ENCODE measurements at regions not wholly inside any gene's neighbourhood (a gene's known extent, or its start where the extent isn't known, plus 50 kb on each side); places are given as distances from the start of the nearest gene placed in this dataset.

GRCh38 chr2:18379870-18380269 lies 180.6 kb downstream of the RDH14 start:
- no peak for DNase-seq (ENCODE audit: low spot score)

DNA sequence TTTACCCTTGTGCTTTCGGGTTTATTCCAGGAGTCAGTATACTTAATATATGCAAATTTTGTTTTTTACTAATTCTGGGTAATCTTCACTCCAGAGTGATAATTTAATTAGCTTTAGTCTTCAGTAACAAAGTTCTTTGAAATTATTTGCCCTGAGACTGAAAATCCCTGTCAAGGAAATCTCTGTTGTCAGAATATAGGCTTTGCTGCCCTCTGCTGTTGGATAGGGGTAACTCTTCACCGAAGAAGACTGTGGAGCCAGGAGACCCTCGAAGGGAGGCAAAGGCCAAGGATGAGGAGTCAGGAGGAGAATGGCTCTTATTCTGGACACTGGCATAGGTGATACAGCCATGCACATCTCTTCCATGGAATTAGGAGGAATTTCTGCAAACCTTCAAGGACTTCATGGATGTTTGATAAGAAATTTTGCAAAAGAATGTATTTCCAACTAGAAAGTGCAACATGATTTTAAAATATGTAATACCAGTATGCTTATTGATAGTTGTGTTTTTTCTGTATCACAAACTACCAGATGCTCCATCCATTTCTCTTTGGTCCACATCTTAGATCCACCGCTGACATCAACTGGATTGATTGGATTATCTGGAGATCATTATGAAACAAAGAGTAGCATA lies 182.3 kb downstream of the RDH14 start:
- peak; percentile 21 for DNase-seq (ENCODE audit: low spot score)

- no peak for DNase-seq (ENCODE audit: low spot score)
Measured at GRCh38 chr2:18376936-18377335, 183.5 kb downstream of the RDH14 start.

DNA sequence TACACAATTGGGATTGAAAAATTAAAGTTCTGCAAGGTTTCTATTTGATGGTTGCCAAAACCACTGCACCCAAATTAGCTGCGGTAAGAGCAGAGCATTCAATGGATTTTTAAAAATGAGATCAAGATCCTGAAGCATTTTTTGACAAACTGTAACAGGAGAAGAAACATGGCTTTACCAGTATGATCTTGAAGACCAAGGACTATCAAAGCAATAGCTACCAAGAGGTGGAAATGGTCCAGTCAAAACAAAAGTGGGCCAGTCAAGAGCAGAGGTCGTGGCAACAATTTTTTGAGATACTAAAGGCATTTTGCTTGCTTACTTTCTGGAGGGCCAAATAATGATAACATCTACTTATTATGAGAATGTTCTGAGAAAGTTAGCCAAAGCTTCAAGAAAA lies 186.8 kb downstream of the RDH14 start:
- DNase-seq (ENCODE audit: low spot score), result no peak

DNA sequence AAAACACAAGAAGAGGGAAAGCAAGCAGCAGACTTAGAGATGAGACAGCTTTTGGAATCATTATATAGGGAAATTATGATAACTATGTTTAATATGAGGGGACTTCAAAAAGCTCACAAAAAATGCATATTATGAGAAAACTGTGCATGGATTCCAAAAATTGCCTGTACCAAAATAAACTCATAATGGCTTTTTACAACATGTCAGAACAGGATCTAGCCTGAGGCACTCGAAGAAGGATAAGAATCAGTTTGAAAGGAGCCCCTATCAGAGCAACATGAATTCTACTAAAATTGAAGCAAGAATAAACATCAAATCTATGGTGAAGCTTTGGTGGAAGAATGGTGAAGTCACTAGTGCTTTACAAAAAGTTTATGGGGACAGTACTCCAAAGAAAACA lies 187.4 kb downstream of the RDH14 start:
- no peak for DNase-seq (ENCODE audit: low spot score)

GRCh38 chr2:18372641-18373040 lies 187.8 kb downstream of the RDH14 start:
- DNase-seq (ENCODE audit: low spot score), result no peak

DNA sequence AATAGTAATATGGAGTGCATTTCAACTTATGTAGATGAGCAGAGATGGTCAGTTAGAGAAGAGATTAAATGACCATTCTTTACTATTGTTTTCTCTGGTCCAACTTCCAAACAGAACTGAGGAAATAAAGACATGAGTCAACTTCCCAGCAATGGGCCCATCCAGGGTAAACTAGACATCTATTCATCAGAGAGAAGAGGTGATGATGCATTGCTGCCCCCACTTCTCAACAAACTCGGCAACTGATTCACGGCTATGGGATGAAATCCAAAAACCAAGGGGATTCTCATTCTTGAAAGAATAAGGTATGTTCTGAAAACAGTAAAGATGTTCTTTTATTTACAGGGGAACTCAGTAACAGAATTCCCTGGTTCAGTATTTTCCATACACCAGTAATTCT lies 190.7 kb downstream of the RDH14 start:
- DNase-seq (ENCODE audit: low spot score), result no peak

- DNase-seq (ENCODE audit: low spot score), result no peak
Measured at GRCh38 chr2:18368008-18368407, 192.4 kb downstream of the RDH14 start.

GRCh38 chr2:18365342-18365741 lies 195.1 kb downstream of the RDH14 start:
- DNase-seq (ENCODE audit: low spot score), result no peak

DNA sequence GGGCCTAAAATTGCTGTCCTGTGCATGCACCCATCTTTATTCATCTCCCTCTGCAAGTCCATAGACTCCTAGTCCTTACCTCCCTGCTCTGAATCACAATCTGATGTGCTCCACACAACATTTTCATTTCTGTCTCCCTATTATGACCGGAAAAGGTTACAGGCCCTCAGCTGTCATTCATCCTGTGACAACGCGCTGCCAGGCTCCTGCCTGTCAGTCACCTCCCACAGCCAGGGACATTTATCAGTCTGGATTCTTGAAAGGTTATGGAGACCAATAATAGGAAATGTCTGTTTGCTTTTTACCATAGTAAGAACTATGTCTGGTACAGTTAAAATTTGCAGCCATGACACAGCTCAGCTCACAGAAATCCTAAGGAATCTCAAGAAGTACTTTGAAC lies 197.1 kb downstream of the RDH14 start:
- no peak for DNase-seq (ENCODE audit: low spot score)

DNA sequence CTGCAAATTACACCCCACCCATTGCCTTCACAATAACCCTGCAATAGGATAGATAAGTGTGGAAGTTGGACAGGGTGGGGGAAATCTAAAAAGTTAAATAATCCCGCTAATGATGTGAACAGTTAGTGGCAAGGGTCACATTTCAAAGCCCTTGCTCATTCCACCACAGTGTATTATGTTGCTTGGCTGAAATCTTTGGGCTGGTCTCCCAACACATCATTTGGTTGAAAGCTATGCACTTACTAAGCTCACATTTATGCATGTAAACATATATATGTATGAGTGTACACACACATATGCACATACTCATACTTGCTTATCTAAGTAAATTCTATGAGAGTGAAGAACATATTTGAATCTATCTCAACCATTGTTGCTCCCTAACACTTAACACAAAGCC lies 197.8 kb downstream of the RDH14 start:
- no peak for DNase-seq (ENCODE audit: low spot score)

GRCh38 chr2:18357537-18357936 lies 202.9 kb downstream of the RDH14 start:
- DNase-seq (ENCODE audit: low spot score), result no peak

DNA sequence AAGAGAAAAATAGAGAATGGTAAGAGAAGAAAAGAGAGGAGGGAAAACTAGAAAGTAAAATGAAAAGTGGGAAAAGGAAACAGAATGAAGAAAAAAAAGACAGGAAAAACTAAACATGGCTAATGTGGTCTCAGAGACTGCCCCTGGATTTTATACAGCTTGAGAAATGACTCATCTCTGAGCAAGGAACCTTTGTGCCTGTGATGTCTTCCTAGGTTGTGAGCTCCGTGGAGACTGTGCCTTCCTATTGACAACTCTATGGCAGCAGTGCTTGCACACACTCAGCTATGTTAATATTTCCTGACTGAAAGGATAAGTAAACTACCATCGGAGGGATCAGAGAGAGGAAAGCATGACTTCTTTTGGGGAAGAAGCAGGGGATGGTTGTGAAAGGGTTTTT lies 203.8 kb downstream of the RDH14 start:
- no peak for DNase-seq (ENCODE audit: low spot score)

DNA sequence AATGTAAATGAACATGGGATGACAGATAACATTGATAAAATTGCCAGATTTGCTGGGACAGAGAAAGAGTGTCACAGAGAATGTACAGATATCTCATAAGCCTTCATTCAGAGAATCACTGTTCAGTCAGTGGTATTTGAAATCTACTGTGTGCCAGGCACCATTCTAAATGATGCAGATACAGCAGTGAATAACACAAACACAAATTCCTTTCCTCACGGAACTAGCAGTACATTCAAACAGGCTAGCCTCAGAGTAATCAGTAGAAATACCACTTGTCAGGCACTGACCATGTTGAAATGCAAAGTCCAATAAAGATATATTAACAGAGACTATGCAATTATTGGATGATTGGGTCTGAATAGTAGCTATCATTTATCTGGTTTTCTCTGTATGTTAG lies 211.0 kb downstream of the RDH14 start:
- DNase-seq (ENCODE audit: low spot score), result no peak

- DNase-seq (ENCODE audit: low spot score), result no peak
Measured at GRCh38 chr2:18346874-18347273, 213.6 kb downstream of the RDH14 start.

GRCh38 chr2:18346344-18346743 lies 214.1 kb downstream of the RDH14 start:
- DNase-seq (ENCODE audit: low spot score), result no peak

DNA sequence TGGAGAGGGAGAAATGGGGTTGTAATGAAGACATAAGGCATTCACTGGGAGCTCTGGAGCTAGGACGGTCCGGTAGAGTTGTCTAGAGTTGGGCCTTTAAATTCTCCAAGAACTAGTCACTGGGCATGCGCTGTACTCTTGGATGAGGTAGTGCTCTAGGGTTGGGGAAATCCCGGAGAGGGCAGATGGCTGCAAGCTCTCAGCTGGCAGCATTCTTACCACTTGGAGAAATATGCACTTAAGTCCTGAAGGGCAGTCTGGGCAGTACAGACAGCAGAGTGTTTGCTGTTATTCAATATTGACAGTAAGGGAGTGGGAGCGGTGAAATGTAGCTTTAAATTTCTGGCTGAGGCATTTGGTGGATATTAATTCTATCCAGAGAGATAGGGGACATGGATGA lies 214.6 kb downstream of the RDH14 start:
- no peak for DNase-seq (ENCODE audit: low spot score)

GRCh38 chr2:18342901-18343300 lies 217.6 kb downstream of the RDH14 start:
- DNase-seq (ENCODE audit: low spot score), result no peak

GRCh38 chr2:18339326-18339725 lies 221.1 kb downstream of the RDH14 start:
- DNase-seq (ENCODE audit: low spot score), result no peak

DNA sequence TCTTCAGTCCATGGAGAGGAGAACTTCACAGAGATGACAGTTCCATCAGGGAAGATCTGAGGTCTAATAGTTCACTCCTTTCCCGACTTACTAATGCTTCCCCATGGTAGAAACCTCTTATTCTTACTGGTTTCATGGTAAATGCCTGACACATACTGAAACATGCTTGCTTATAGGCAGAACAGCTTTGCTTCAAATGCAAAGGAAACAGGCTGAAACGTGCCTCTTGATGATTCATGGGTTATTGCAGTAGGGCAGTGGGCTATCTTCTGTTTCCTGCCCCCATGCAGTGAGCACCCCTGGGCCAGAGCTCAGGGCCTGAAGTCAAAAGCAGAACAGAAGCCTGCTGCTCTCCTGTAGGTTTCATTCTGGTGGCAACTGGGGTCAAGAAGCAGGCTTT lies 223.5 kb downstream of the RDH14 start:
- no peak for DNase-seq (ENCODE audit: low spot score)

GRCh38 chr2:18332477-18332876 lies 228.0 kb downstream of the RDH14 start:
- no peak for DNase-seq (ENCODE audit: low spot score)

DNA sequence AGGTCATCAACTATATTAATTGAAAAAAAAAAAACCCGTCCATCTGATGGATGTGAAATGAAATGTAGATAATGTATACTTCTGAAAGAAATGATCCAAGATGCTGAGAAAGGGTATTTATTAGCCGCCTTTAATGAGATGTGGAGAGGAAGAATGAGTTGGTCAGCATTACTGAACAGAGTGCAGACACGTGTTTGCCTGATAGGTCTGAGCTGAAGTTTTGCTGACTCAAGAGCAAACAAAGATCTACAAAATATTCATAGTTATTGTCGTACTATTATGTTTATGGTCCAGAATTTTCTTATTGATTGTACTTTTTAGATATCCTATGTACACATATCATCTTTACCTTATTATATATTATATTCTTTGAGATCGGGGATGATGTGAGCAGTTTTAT lies 235.3 kb downstream of the RDH14 start:
- DNase-seq (ENCODE audit: low spot score), result no peak

- no peak for DNase-seq (ENCODE audit: low spot score)
Measured at GRCh38 chr2:18319987-18320386, 240.5 kb downstream of the RDH14 start.

GRCh38 chr2:18317017-18317416 lies 243.4 kb downstream of the RDH14 start:
- DNase-seq (ENCODE audit: low spot score), result no peak

GRCh38 chr2:18312818-18313217 lies 247.6 kb downstream of the RDH14 start:
- no peak for DNase-seq (ENCODE audit: low spot score)
